ENCODE measurements at regions not wholly inside any gene's neighbourhood (a gene's known extent, or its start where the extent isn't known, plus 50 kb on each side); places are given as distances from the start of the nearest gene placed in this dataset.
A peak's percentile ranks its signal among the peaks of the same experiment; 100 is the strongest.
"Not testable (repeated sequence)": the region's sequence is repeated elsewhere in the genome, so short reads cannot be mapped to it uniquely, and the experiment has no call there.

DNA sequence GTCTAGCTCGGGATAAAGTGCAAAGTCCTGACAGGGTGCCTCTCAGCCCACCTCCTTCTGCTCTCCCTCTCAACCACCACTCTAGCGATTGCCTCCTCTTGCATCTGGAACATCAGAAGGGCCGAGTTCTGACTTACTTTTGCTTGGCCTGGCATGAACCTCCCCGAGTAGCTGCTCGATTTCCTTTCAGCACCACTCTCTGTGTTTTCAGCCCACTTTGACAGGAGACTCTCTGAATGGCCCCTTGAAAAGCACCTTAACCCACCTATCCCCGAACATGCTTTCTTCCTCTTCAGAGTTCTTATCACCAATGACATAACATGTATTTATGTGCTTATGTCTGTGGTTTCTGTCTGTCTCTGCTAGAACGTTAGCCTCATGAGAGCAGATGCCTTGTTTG is 225.8 kb upstream of the RUNX1 start:
- DNase-seq, result no peak

DNA sequence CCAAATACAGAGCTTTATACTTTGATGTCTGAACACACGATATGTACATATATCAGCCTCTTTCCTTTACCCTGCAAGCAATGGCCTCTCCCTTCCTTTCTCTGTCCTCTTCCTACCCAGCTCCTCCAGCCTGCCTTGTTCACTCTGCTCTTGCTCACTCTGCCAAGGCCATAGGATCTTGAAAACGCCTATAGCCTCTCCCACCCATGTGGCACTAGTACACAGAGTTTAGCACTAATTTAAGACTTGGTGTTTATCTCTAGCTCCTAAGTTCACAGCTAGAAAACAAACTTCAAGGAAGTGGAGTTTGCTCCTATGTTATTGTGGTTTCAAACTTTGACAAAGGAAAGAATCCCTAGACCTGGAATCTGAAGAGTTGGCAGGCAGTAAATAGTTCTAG is 225.0 kb upstream of the RUNX1 start:
- no peak for DNase-seq

DNA sequence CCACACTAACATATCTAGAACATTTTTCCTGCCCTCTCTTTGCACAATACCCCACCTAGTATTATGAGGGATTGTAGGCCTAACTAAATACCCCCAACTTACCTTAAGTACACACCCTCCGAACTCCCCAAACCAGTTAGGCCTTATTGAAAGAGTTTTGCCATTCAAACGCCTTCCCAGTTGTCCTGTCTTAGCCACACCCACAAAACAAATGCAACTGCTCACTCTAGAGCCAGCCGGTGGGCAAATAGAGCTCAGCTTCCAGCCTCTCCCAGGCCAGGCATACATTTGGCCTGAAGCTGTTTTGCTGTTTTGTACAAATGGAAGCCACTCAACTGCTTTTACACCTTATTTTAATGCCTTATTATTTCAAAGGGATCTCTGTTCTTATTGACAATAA is 224.2 kb upstream of the RUNX1 start:
- no peak for DNase-seq

DNA sequence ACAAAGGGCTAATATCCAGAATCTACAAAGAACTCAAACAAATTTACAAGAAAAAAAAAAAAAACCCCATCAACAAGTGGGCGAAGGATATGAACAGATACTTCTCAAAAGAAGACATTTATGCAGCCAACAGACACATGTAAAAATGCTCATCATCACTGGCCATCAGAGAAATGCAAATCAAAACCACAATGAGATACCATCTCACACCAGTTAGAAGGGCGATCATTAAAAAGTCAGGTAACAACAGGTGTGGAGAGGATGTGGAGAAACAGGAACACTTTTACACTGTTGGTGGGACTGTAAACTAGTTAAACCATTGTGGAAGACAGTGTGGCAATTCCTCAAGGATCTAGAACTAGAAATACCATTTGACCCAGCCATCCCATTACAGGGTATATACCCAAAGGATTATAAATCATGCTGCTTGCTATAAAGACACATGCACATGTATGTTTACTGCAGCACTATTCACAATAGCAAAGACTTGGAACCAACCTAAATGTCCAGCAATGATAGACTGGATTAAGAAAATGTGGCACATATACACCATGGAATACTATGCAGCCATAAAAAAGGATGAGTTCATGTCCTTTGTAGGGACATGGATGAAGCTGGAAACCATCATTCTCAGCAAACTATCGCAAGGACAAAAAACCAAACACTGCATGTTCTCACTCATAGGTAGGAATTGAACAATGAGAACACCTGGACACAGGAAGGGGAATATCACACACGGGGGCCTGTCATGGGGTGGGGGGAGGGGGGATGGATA is 222.4 kb upstream of the RUNX1 start:
- not testable (repeated sequence) for DNase-seq

DNA sequence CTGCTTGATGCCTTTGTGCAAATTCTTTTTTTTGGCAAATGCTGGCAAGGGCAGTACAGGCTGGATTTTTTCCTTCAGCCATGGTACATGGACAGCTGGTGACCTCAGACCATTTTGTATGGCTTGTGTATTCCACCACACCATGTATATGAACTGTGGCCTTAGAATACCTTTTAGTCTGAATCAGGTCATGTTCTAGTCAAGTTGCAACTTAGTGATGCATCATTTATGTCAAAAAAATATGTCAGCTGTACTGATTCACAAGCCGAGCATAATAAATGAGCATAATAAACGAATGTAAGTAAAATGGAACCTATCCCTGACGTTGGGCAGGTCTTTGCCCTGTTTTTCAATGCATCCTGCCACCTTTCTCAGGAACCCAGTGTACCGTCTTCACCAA is 219.7 kb upstream of the RUNX1 start:
- no peak for DNase-seq

DNA sequence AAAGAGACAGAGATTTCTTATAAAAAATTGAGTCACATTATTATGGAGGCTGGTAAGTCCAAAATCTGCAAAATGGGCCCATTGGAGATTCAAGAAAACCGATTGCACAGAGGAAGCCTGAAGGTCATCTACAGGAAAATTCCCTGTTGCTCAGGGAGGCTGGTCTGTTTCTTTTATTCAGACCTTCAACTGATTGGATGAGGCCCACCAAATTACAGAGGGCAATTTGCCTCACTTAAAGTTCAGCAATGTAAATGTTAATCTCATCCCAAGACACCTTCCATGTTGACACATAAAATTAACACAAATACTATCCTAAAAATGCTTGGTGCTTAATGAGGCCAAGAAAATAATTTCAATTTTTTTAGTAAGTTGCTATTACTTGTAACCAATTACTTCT is 219.2 kb upstream of the RUNX1 start:
- DNase-seq, result no peak

DNA sequence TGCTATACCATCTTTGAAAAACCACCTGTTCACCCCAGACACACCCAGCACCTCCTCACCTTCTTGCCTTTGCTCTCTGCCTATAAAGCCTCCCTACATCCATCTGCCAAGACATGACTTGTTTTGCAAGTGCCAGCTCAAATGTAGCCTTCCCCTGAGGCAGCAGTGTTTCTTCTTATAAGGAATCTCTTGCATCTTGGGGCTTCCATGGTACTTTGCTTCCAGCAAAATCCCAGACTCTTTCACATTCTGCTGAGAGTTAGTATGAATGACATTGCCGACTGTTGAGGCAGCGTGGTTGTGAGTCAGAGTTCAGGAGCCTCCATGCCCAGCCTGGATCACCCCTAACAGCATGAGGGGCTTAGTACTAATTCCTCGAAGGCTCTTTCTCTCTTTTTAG is 217.4 kb upstream of the RUNX1 start:
- DNase-seq, result no peak

DNA sequence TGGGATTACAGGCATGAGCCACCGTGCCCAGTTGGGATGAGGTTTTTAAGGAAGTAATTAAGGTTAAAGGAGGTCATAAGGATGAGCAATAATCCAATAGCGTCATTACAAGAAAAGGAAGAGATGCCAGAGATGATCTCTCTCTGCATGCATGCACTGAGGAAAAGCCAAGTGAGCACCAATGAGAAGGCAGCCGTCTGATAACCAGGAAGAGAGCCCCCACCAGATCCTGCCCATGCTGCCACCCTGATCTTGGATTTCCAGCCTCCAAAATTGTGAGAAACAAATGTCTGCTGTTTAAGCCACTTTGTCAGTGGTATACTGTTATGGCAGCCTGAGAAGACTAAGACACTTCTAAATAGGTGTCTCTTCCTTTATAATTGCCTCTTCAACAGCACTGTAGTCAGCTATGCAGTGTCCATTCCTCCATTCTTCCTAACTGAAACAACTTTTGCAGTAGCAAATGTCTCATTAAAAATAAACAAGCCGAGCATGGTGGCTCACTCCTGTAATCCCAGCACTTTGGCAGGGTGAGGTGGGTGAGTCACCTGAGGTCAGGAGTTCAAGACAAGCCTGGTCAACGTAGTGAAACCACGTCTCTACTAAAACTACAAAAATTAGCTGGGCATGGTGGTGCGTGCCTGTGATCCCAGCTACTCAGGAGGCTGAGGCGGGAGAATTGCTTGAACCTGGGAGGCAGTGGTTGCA is 216.2 kb upstream of the RUNX1 start:
- peak; percentile 7 for DNase-seq

DNA sequence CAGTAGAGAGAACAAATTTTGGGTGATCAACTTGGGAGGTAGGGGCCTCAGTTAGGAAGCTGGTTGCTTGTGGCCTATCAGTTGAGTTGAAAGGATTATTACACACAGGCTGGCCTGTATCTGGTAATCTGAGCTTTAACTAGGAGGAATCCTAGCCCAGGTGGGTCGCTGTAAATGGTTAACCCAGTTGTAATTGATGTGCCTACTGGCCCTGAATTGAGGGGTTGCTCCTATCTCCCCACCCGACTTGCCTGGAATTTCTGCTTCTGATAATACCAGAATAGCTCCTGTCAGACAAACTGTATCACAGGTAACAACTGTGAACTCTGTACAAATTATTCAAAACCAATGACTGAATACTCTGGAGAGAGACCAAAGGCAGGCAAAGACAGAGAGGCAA is 210.4 kb upstream of the RUNX1 start:
- no peak for DNase-seq

DNA sequence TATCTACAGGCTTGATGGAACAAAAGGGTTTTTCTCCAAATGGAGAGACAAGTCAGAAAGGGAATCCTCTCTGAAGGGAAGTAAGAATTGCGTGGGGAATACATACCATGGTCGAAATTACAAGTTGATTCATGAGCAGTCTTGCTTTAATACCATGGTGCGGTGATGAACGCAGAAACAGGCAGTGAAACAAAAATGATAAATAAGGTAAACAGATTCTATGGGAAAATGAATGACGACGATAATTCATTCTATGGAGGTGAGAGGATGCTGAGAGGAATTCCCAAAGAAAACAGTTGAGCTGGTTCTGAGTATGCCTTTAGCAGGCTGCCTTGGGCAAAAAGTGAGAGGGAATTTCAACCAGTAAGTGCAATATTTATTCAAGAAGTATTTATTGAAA is 209.4 kb upstream of the RUNX1 start:
- DNase-seq, result no peak

DNA sequence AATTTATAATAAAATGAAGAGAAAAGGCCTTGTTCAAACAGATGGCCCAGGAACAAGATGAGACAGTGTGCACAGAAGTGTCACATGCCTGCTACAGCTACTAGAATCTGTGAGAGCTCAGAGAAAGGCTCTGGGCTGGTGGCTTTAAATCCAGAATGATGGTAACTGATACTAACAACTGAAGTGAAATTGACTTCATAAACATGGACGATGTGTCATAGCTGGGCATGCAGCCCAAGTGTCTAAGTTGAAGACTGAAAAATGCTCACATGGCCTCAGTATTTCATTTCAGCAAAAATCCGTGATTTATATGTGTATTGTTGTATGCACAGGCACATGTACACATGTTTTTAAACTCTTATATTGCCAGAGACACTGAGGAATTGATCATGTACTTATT is 208.3 kb upstream of the RUNX1 start:
- DNase-seq, result peak; percentile 6

DNA sequence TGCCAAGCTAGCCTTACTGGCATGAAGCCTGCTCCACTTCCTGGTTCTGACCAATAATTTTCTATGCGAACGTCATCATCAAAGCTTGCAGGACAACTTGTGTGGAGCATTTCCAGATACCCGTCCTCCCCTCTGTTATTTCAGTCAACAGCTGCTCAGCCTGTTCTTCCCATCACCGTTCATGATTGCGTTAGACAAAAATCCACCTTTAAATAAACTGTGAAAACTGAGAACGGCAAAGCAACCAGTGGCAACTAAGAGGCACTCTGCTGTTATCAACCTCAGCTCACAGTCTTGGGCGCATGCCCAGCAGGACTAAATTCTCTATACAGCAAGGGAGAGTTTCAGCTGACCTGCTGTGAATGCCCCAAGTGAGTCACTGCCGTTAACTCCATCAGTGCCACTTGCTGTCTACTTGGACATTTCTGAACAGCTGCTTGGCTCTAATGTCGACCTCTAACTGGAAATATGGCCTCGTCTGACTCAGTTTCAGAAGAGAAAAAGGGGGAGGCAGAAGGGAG is 207.4 kb upstream of the RUNX1 start:
- no peak for DNase-seq

DNA sequence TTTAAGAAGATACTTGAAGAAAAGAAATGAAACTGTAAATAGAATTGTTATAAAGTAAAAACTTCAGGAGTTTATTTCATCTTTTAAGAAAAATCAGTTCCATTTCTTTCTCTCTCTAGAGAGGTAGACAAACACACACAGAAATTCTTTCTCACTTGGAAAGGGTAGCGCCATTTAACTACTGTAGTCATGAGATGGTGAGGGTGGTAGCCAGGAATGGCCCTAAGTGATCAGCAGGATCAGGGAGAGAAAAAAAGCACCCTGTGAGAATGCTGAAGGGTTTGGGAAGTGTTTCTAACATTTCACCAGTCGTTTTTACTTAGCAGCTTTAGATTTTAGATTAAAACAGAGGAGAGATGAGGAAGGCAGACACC is 205.7 kb upstream of the RUNX1 start:
- no peak for DNase-seq

DNA sequence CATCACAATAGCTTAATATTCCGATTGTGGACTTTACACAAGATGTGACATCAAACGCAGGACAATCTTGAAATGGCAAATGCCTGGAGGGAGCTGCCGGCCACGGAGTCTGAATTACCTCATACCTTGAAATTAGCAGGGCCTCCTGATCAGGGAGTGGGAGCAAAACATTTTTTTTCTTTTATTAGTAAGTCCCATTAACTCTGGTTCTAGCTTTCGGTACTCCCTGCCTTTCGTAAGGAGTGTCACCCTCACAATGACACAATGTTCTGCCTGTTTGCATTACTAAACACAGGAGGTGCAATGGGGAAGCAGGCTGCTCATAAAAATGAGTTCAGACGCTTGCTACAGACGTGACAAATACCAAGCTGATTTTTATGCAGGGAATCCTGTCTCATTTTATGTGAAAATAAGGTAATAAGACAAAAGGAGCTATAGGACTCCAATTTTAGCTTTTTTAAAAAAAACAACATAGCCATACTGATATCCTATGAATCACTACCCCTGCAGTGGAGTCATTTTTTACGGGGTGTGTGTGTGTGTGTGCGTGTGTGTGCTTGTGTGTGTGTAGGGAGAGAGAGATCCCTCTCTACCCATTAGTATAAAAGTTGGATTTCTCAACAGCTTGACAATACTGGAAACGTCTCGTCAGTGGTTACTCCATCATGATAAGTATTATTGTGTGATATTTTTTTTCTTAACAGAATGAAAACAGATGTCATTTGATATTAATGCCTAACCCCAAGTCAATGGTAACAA is 205.1 kb upstream of the RUNX1 start:
- no peak for DNase-seq

DNA sequence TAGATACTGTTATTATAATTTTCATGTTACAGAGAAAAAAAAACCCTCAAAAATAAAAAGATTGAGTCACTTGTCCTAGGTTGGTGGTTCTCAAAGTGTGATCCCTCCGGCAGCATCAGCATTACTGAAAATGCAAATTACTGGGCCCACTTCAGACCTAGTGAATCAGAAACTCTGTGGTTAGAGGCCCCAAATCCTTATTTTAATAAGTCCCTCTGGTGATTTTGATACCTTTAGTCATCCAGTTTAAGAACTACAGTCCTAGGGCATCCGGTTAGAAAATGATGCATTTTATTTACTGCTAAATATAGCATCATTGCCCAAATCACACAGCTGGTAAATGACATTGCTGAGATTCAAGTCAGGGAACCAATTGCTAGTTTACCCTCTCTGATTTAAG is 203.7 kb upstream of the RUNX1 start:
- DNase-seq, result no peak

DNA sequence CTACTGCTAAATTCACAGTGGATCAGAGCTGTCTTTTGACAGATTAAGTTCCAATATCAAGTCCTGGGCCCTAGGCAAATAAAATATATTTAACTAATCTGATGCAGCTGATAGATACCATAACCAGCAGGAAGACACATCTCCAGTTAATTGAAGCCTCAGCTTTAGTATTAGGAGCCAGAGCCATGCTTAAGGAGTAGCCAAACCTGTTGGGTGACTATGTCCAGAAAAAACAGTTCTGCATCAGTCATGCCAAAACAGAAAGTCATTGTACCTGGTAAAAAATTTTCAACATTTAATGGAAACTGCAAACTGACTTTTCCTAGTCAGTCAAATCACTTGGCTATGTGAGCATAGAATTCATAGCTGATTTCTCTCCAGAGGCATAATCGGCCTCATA is 200.5 kb upstream of the RUNX1 start:
- no peak for DNase-seq

DNA sequence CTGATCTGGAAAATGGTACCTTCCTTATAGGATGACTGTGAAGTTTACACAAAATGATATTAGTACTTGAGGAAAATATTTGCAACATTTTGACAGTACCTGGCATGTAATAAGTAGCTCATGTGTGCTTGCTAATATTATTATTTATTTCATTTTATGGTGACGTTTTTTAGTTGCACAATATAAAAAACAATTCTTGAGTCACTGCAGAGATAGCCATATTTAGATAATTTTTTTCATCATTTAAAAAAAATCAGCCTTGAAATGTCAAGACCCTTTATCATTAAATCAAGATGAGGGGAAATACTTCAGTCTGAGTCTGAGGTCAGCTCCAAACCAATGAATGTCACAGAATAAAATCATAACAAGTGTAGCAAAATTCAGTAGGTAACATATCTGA is 196.8 kb upstream of the RUNX1 start:
- no peak for DNase-seq

DNA sequence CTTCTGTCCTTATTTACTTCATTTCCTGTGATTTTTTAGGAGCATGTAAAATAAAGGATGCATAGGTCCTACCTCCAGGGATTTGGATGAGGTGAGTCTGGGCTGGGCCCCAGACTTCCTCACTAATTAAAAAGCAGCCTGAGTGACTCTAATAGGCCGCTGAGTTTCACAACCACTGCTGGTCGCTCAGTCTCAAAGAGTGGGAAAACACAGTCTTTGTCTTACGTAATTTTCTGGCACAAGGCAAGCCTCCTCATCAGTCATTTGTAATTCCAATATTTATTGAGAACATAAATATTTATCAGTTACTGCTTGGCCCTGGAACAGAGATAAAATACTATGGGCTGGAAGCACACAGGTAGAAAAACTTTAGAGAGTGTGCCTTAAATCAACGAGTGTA is 195.4 kb upstream of the RUNX1 start:
- no peak for DNase-seq

DNA sequence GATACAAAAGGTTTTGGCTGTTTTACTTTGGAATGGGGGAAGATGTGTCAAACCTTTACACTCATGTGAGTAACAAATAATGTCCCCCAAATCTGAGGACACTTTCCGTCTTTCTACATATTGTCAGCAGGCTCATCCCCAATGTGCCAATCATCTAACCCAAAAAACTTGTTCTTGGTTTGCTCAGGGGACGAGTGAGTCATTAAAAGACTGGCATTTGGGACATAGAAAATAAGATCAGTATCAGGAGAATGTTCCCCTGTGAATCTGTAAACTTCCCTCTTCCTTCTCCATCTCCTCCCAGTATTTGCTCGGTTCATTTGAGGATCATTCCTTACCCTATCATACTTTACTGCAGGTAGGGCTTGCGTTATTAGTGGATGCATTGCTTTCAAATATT is 194.1 kb upstream of the RUNX1 start:
- DNase-seq, result no peak

DNA sequence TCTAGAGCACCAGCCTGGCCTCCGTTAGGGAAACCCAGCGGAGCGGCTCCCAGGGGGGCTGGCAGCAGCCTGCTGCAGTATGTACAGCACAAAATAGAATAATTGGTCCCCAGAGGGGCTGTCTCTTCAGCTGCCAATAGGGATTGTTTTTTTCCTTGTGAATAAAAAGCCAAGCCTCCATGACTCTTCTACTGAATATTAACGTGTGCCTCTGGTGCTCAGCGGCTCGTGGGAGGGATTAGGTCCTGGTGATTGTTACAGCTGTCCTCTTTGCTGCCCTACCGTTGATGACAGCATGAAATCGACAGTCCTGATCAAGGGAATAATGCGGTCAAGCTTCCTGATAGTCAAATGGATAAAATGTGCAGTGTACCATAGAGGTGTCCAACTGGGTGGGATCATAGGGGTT is 190.7 kb upstream of the RUNX1 start:
- DNase-seq, result peak; percentile 82

DNA sequence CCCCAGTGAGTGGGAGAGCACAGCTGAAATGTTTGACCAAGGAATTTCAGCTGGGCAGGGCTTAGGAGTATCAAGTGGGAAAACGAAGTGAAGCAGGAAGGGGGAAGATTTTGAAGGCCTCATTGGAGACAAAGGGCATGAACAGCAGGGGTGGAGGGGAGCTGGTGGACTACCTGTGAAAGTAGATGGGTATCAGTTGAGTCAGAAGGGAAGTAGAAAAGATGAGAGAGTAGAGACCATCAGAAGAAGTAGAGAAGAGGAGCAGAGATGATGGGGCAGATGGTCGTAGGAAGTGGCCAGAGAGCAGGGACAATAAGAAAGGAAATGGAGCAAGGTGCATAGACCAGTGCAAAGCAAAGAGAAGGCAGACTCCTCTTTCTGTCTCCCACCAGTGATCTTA is 189.0 kb upstream of the RUNX1 start:
- no peak for DNase-seq

DNA sequence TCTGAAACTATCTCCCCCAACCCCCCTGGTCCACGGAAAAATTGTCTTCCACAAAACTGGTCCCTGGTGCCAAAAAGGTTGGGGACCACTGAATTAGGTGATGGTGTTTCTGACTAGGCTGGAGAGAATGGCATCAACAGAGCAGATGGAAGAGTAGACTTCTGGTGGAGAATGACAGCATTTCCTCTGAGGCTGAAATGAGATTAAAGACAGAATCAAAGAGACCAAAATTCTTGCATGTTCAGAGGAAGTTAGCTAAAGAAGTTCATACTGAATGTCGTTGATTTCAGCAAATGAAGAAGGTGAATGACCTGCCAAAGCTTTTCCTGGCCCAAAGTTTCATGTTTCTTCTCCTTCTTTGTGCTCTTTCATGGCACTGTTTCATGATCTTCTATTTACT is 188.2 kb upstream of the RUNX1 start:
- no peak for DNase-seq

DNA sequence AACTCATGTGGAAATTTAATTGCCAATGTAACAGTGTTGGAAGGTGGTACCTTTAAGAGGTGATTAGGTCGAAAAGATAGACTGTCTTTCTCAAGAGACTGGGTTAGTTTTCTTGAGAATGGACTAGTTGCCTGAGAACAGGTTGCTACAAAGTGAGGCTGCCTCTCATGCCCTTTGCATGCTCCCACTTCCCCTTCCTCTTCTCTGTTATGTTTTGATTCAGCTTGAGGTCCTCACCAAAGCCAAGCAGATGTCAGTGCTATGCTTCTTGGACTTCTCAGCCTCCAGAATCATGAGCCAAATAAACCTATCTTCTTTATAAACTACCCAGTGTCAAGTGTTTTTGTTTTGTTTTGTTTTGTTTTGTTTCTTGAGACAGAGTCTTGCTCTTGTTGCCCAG is 187.0 kb upstream of the RUNX1 start:
- no peak for DNase-seq

DNA sequence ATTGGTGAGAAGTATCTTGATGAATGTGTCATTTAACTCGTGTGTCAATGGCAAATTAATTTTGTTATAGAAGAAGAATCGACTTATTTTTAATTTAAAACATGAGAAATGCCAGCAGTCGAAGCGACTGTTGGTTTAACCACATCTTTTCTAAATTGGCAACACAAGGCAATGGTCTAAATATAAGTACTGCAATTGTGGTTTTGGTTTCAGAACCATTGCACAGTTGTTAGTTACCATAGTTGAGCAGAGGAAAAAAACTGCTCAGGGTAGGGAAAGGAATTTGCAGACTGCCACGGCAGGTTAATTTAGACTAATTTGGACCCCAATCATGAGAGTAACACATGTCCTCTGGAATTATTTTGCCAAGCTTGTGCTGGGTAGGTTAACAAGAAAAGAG is 185.6 kb upstream of the RUNX1 start:
- no peak for DNase-seq

Data from NCI-H82 (cell line).